H1 (cell line): ENCODE measurements at regions not wholly inside any gene's neighbourhood (a gene's known extent, or its start where the extent isn't known, plus 50 kb on each side); places are given as distances from the start of the nearest gene placed in this dataset.

ENCODE experiments used
- CTCF ChIA-PET: fragments of 300-600 bp; sonication (Branson Sonifier 250); formaldehyde crosslinking; loops from one replicate; lab custom pipeline; 2021; ENCODE audit not compliant: partially characterized antibody; lab: Charles Lee
- POLR2A ChIA-PET: fragments of 300-600 bp; sonication (Branson Sonifier 250); formaldehyde crosslinking; loops from one replicate; lab custom pipeline; 2021; ENCODE audit warnings: inconsistent platforms; ENCODE audit not compliant: partially characterized antibody; lab: Charles Lee
- DNase-seq, 2 experiments: peaks; one replicate each; pipeline versions ENCODE4 v3.0.0 to v3.0.0-alpha.2; 2010 to 2022; ENCODE audit warnings: low spot score in 2 of 2, low read depth in 1 of 2, mixed read lengths in 1 of 2
- FAIRE-seq: peaks from 2 replicates; lab custom pipeline; 2011; peaks lifted over from hg19 to GRCh38; lab: Jason Lieb, UNC
- H2AFZ ChIP-seq: 2 replicates; pipeline ENCODE4 v1.8.1; 2012; ENCODE audit warnings: low read length, inconsistent platforms
- H2AK5ac ChIP-seq: 2 replicates; pipeline ENCODE4 v1.6.1; 2013; ENCODE audit warnings: low read depth, low read length
- H2BK120ac ChIP-seq: replicated peaks from 2 replicates; pipeline ENCODE3; 2013; ENCODE audit warnings: low read depth, low read length, inconsistent platforms
- H2BK12ac ChIP-seq: 2 replicates; pipeline ENCODE4 v1.6.1; 2013; ENCODE audit warnings: low read depth, low read length
- H2BK15ac ChIP-seq: 2 replicates; pipeline ENCODE4 v1.6.1; 2013; ENCODE audit warnings: low read length
- H2BK20ac ChIP-seq: 2 replicates; pipeline ENCODE4 v1.6.1; 2013; ENCODE audit warnings: low read length
- H2BK5ac ChIP-seq: 2 replicates; pipeline ENCODE4 v1.6.1; 2013; ENCODE audit warnings: low read depth, low read length
- H3K14ac ChIP-seq: 2 replicates; pipeline ENCODE4 v1.6.1; 2013; ENCODE audit warnings: inconsistent platforms; ENCODE audit not compliant: insufficient read length
- H3K18ac ChIP-seq: 2 replicates; pipeline ENCODE4 v1.6.1; 2013; ENCODE audit warnings: low read length; ENCODE audit errors: extremely low read depth
- H3K23ac ChIP-seq: 2 replicates; pipeline ENCODE4 v1.6.1; 2013; ENCODE audit warnings: inconsistent platforms; ENCODE audit not compliant: insufficient read length
- H3K23me2 ChIP-seq: 2 replicates; pipeline ENCODE4 v1.6.1; 2013; ENCODE audit warnings: low read depth, low read length
- H3K27ac ChIP-seq: 2 replicates; pipeline ENCODE4 v1.6.1; 2011; ENCODE audit warnings: low read depth, low read length, inconsistent platforms
- H3K27me3 ChIP-seq, 4 experiments: replicated peaks in 1 of 4; 1 replicate in 1 of 4; 2 replicates in 3 of 4; pipeline versions ENCODE4 v1.6.1 to v1.8.1; 2011 to 2013; ENCODE audit warnings: low read length in 3 of 4, mild to moderate bottlenecking in 3 of 4, inconsistent platforms in 2 of 4, mixed read lengths in 2 of 4, moderate library complexity in 1 of 4; ENCODE audit not compliant: control insufficient read depth in 3 of 4, insufficient read depth in 3 of 4; ENCODE audit errors: extremely low read depth in 1 of 4
- H3K36me3 ChIP-seq, 4 experiments: 2 replicates each; pipeline versions ENCODE4 v1.6.1 to v1.8.1; 2011 to 2013; ENCODE audit warnings: mild to moderate bottlenecking in 4 of 4, low read length in 3 of 4, moderate library complexity in 2 of 4, control low read depth in 1 of 4, inconsistent platforms in 1 of 4; ENCODE audit not compliant: insufficient read depth in 4 of 4, control insufficient read depth in 2 of 4
- H3K4ac ChIP-seq: replicated peaks from 2 replicates; pipeline ENCODE3; 2013; ENCODE audit warnings: low read length, low read depth, mixed read lengths, inconsistent platforms; ENCODE audit not compliant: insufficient read length
- H3K4me1 ChIP-seq, 4 experiments: replicated peaks in 1 of 4; 1 replicate in 1 of 4; 2 replicates in 3 of 4; pipeline versions ENCODE4 v1.6.1 to v1.8.1; 2011 to 2013; ENCODE audit warnings: low read length in 3 of 4, inconsistent platforms in 2 of 4, mixed read lengths in 1 of 4; ENCODE audit not compliant: insufficient read depth in 4 of 4, control insufficient read depth in 3 of 4
- H3K4me2 ChIP-seq, 2 experiments: 2 replicates each; pipeline versions ENCODE4 v1.6.1 to v1.8.1; 2011 to 2013; ENCODE audit warnings: low read depth in 2 of 2, low read length in 2 of 2, control low read depth in 1 of 2, inconsistent platforms in 1 of 2, mild to moderate bottlenecking in 1 of 2; ENCODE audit not compliant: insufficient read depth in 1 of 2
- H3K4me3 ChIP-seq, 4 experiments: fragments of 200-600, 300-600 bp in 1 of 4; sonication (generic), shearing (Covaris generic), sonication (Bioruptor Twin) in 1 of 4; 2 replicates each; pipeline versions ENCODE4 v1.5.1 to v1.8.1; 2011 to 2016; ENCODE audit warnings: low read length in 4 of 4, low read depth in 3 of 4, control low read depth in 2 of 4, inconsistent platforms in 2 of 4, mild to moderate bottlenecking in 2 of 4, mixed read lengths in 1 of 4, moderate library complexity in 1 of 4; ENCODE audit not compliant: insufficient read depth in 2 of 4; ENCODE audit errors: extremely low read depth in 1 of 4
- H3K56ac ChIP-seq: replicated peaks from 2 replicates; pipeline ENCODE3; 2013; ENCODE audit warnings: low read depth, mild to moderate bottlenecking, mixed read lengths, low read length, inconsistent platforms; ENCODE audit not compliant: insufficient read length
- H3K79me1 ChIP-seq: 2 replicates; pipeline ENCODE4 v1.6.1; 2013; ENCODE audit warnings: low read depth, low read length, control low read depth
- H3K79me2 ChIP-seq, 2 experiments: 2 replicates each; pipeline versions ENCODE4 v1.6.1 to v1.8.1; 2012 to 2013; ENCODE audit warnings: low read length in 2 of 2, mild to moderate bottlenecking in 2 of 2, inconsistent platforms in 1 of 2; ENCODE audit not compliant: insufficient read depth in 2 of 2, control insufficient read depth in 1 of 2
- H3K9ac ChIP-seq, 4 experiments: replicated peaks in 1 of 4; 1 replicate in 1 of 4; 2 replicates in 3 of 4; pipeline versions ENCODE4 v1.6.1 to v1.8.1; 2011 to 2013; ENCODE audit warnings: low read depth in 3 of 4, low read length in 3 of 4, control low read depth in 2 of 4, mild to moderate bottlenecking in 2 of 4, moderate library complexity in 2 of 4, inconsistent platforms in 1 of 4; ENCODE audit errors: extremely low read depth in 1 of 4
- H3K9me3 ChIP-seq, 2 experiments: 2 replicates each; pipeline versions ENCODE4 v1.6.1 to v1.8.1; 2012 to 2013; ENCODE audit warnings: mild to moderate bottlenecking in 2 of 2, moderate library complexity in 2 of 2, control low read depth in 1 of 2, inconsistent platforms in 1 of 2, low read depth in 1 of 2, low read length in 1 of 2, mixed read lengths in 1 of 2; ENCODE audit not compliant: insufficient read depth in 2 of 2
- H4K20me1 ChIP-seq, 2 experiments: replicated peaks in 1 of 2; 2 replicates each; pipeline versions ENCODE3 to v1.8.1; 2011 to 2013; ENCODE audit warnings: inconsistent platforms in 2 of 2, low read length in 2 of 2, mild to moderate bottlenecking in 1 of 2; ENCODE audit not compliant: insufficient read depth in 2 of 2, control insufficient read depth in 1 of 2
- H4K5ac ChIP-seq: 2 replicates; pipeline ENCODE4 v1.6.1; 2013; ENCODE audit warnings: low read length, low read depth, mixed read lengths, inconsistent platforms; ENCODE audit not compliant: insufficient read length
- H4K8ac ChIP-seq: 2 replicates; pipeline ENCODE4 v1.8.0; 2013; ENCODE audit warnings: mild to moderate bottlenecking, moderate library complexity, low read length, inconsistent platforms; ENCODE audit not compliant: insufficient read depth; ENCODE audit errors: extremely low read depth
- H4K91ac ChIP-seq: replicated peaks from 2 replicates; pipeline ENCODE3; 2013; ENCODE audit warnings: low read length, mixed read lengths, inconsistent platforms; ENCODE audit not compliant: insufficient read length
- ATF3 ChIP-seq: IDR thresholded peaks from 2 replicates; pipeline ENCODE4 v1.6.1; 2011; ENCODE audit warnings: low read depth, mild to moderate bottlenecking, low read length; ENCODE audit not compliant: insufficient read depth
- BCL11A ChIP-seq, 2 experiments: IDR thresholded peaks; one replicate each; pipeline ENCODE4 v1.6.1; 2011; ENCODE audit warnings: low read depth in 2 of 2, low read length in 2 of 2, mild to moderate bottlenecking in 2 of 2
- CBX5 ChIP-seq: fragments of 300-800, 300-1000 bp; sonication (generic); IDR thresholded peaks from 2 replicates; pipeline ENCODE4 v1.7.1; 2016; ENCODE audit warnings: antibody characterized with exemption, low read length, low read depth
- CHD1 ChIP-seq: IDR thresholded peaks from 2 replicates; pipeline ENCODE4 v1.6.1; 2012; ENCODE audit warnings: low read depth, low read length, improper control_type of control experiment
- CTCF ChIP-seq, 3 experiments: IDR thresholded peaks; 1 replicate in 2 of 3; 2 replicates in 1 of 3; pipeline versions ENCODE4 v1.5.1 to v1.6.1; 2011; ENCODE audit warnings: low read length in 3 of 3, mild to moderate bottlenecking in 3 of 3, inconsistent platforms in 2 of 3, low read depth in 1 of 3, moderate library complexity in 1 of 3; ENCODE audit not compliant: insufficient read depth in 1 of 3; ENCODE audit errors: control extremely low read depth in 1 of 3
- HDAC2 ChIP-seq, 2 experiments: fragments of 300-600 bp in 1 of 2; sonication (generic) in 1 of 2; IDR thresholded peaks; 2 replicates each; pipeline ENCODE4 v1.6.1; 2011 to 2012; ENCODE audit warnings: low read depth in 2 of 2, low read length in 2 of 2, mild to moderate bottlenecking in 2 of 2, moderate library complexity in 2 of 2, borderline replicate concordance in 1 of 2, inconsistent platforms in 1 of 2
- HDAC6 ChIP-seq: IDR thresholded peaks from one replicate; pipeline ENCODE4 v1.7.1; 2012; ENCODE audit warnings: low read depth, mild to moderate bottlenecking, inconsistent platforms, low read length, moderate library complexity
- KDM4A ChIP-seq: IDR thresholded peaks from one replicate; pipeline ENCODE4 v1.7.1; 2012; ENCODE audit warnings: low read depth, mild to moderate bottlenecking, moderate library complexity, low read length, inconsistent platforms; ENCODE audit not compliant: severe bottlenecking
- NRF1 ChIP-seq: IDR thresholded peaks from 2 replicates; pipeline ENCODE4 v1.6.1; 2011; ENCODE audit warnings: mild to moderate bottlenecking, low read depth, low read length, improper control_type of control experiment
- SP1 ChIP-seq: IDR thresholded peaks from 2 replicates; pipeline ENCODE4 v1.6.1; 2011; ENCODE audit warnings: low read depth, low read length
- WGBS, 2 experiments: shearing (Covaris generic) in 1 of 2; methylation state at CpG; one replicate each; pipeline versions ENCODE4 v1.1.6 to v1.1.7; 2013 to 2015; ENCODE audit warnings: low lambda C conversion rate in 2 of 2, mixed read lengths in 2 of 2, inconsistent platforms in 1 of 2, low coverage in 1 of 2, missing lambda C conversion rate in 1 of 2; ENCODE audit not compliant: insufficient replicate concordance in 2 of 2, insufficient coverage in 1 of 2, insufficient read length in 1 of 2; ENCODE audit errors: extremely low coverage in 1 of 2, missing lambda C conversion rate in 1 of 2; 5-methylcytosine and 5-hydroxymethylcytosine counted together

- Histone ChIP-seq H3K23me2 (no peaks in the 10 kb centered on the region), H2BK120ac (no peak overlapping the region), H3K23ac (no peak overlapping the region), H4K5ac (no peak overlapping the region), H3K4me3 (no peak overlapping the region), H4K91ac (no peak overlapping the region), H2AK5ac (no peak overlapping the region), H2AFZ (no peak overlapping the region), H3K18ac (no peak overlapping the region), H3K14ac (no peak overlapping the region), H3K79me2 (no peaks in the 10 kb centered on the region), H2BK5ac (no peak overlapping the region), H3K27ac (no peak overlapping the region), H2BK20ac (no peak overlapping the region), H4K8ac (peak overlapping the region; percentile 11; the same call in 1 of the 2 replicates), H3K9ac (no peak overlapping the region), H3K4me1 (no peaks in the 10 kb centered on the region), H2BK15ac (no peak overlapping the region), H2BK12ac (no peak overlapping the region), H3K4ac (no peak overlapping the region), H3K56ac (no peak overlapping the region), H3K36me3 (no peaks in the 10 kb centered on the region), H3K9me3 (no peaks in the 10 kb centered on the region), H3K79me1 (no peaks in the 10 kb centered on the region), H3K4me2 (no peak overlapping the region), H3K27me3 (no peaks in the 10 kb centered on the region; a peak in 2 of 7 replicates), H4K20me1 (no peaks in the 10 kb centered on the region)
- 83% methylated on average over 14 of the region's 14 CpGs; no CpG with 5 or more reads in 1 of the 2 experiments for WGBS, 2 experiments
- ChIA-PET CTCF (no interaction called here), POLR2A (no interaction called here)
- FAIRE-seq (no peak), DNase-seq (no peak)
- no peak for TF ChIP-seq CBX5
- TF ChIP-seq SP1 = no peak
- no peak for TF ChIP-seq BCL11A (IDR thresholded peaks at IDR 0.05; ENCODE audit: low read depth in 2 of 2, low read length in 2 of 2)
- no peak for TF ChIP-seq HDAC6
- TF ChIP-seq HDAC2 (IDR thresholded peaks at IDR 0.05; ENCODE audit: borderline replicate concordance in 1 of 2, low read depth in 2 of 2, low read length in 2 of 2) = no peak
- no peak for TF ChIP-seq ATF3
- no peak for TF ChIP-seq KDM4A
- TF ChIP-seq CHD1 = no peak
- no peak for TF ChIP-seq NRF1
- no peak for TF ChIP-seq CTCF (IDR thresholded peaks at IDR 0.05; ENCODE audit: control extremely low read depth in 1 of 3, insufficient read depth in 1 of 3, low read depth in 1 of 3, low read length in 3 of 3)
These were observed 54.4 kb upstream of the SIRPG start for GRCh38 chr20:1711826-1712601.
